Stimulated activated CD8-positive, alpha-beta memory T cell treated with anti-CD3 and anti-CD28 coated beads, Interleukin-4, amount 100 ng/mL, for 24 hours (primary cell): ENCODE measurements at regions not wholly inside any gene's neighbourhood (a gene's known extent, or its start where the extent isn't known, plus 50 kb on each side); places are given as distances from the start of the nearest gene placed in this dataset.

Experiments used
- DNase-seq: peaks from one replicate; pipeline ENCODE4 v3.0.0-alpha.2; 2020; ENCODE audit warnings: low read depth

GRCh38 chr9:80066931-80067330 is 495.2 kb downstream of the TLE4 start:
- no peak for DNase-seq

GRCh38 chr9:80062567-80062966 is 490.8 kb downstream of the TLE4 start:
- no peak for DNase-seq

GRCh38 chr9:80061940-80062339 is 490.2 kb downstream of the TLE4 start:
- DNase-seq = no peak

- DNase-seq = no peak
These were observed 489.3 kb downstream of the TLE4 start for GRCh38 chr9:80061096-80061495.

GRCh38 chr9:80059979-80060378 is 488.2 kb downstream of the TLE4 start:
- no peak for DNase-seq

GRCh38 chr9:80059191-80059590 is 487.4 kb downstream of the TLE4 start:
- DNase-seq = no peak

- DNase-seq = no peak
These were observed 481.1 kb downstream of the TLE4 start for GRCh38 chr9:80052830-80053229.

- DNase-seq = no peak
These were observed 477.5 kb downstream of the TLE4 start for GRCh38 chr9:80049096-80049782.

GRCh38 chr9:80046481-80046880 is 474.7 kb downstream of the TLE4 start:
- no peak for DNase-seq

- DNase-seq = no peak
These were observed 470.1 kb downstream of the TLE4 start for GRCh38 chr9:80041821-80042220.

- no peak for DNase-seq
These were observed 468.7 kb downstream of the TLE4 start for GRCh38 chr9:80040457-80040856.

- no peak for DNase-seq
These were observed 459.0 kb downstream of the TLE4 start for GRCh38 chr9:80030801-80031200.

- no peak for DNase-seq
These were observed 456.7 kb downstream of the TLE4 start for GRCh38 chr9:80028501-80028900.

GRCh38 chr9:80025796-80026520 is 454.2 kb downstream of the TLE4 start:
- DNase-seq = no peak

GRCh38 chr9:80025131-80025530 is 453.4 kb downstream of the TLE4 start:
- no peak for DNase-seq

- no peak for DNase-seq
These were observed 448.8 kb downstream of the TLE4 start for GRCh38 chr9:80020530-80020929.

GRCh38 chr9:80020056-80020455 is 448.3 kb downstream of the TLE4 start:
- no peak for DNase-seq

GRCh38 chr9:80013891-80014290 is 442.1 kb downstream of the TLE4 start:
- DNase-seq = no peak

GRCh38 chr9:80012557-80013330 is 441.0 kb downstream of the TLE4 start:
- no peak for DNase-seq

GRCh38 chr9:80009204-80009603 is 437.4 kb downstream of the TLE4 start:
- no peak for DNase-seq

- DNase-seq = no peak
These were observed 432.9 kb downstream of the TLE4 start for GRCh38 chr9:80004714-80005113.

- DNase-seq = no peak
These were observed 418.8 kb downstream of the TLE4 start for GRCh38 chr9:79990536-79990935.

- no peak for DNase-seq
These were observed 417.3 kb downstream of the TLE4 start for GRCh38 chr9:79989079-79989478.
